Transverse colon (tissue), 3 donors: ENCODE measurements at regions not wholly inside any gene's neighbourhood (a gene's known extent, or its start where the extent isn't known, plus 50 kb on each side); places are given as distances from the start of the nearest gene placed in this dataset.

Experiments
- EP300 ChIP-seq: sonication (generic); formaldehyde crosslinking; IDR thresholded peaks from one replicate; pipeline ENCODE4 v1.6.1; 2017; ENCODE audit warnings: antibody characterized with exemption, low read depth
- TF ChIP-seq, protein P1 (sequence below), 5 experiments: fragments of 200-600 bp in 3 of 5; fragments of 450-650 bp in 2 of 5; sonication (generic) in 3 of 5; IDR thresholded peaks; 1 replicate in 2 of 5; 2 replicates in 3 of 5; pipeline ENCODE4 v1.5.1; 2016 to 2017; ENCODE audit warnings: antibody characterized with exemption in 5 of 5, inconsistent platforms in 3 of 5, mild to moderate bottlenecking in 2 of 5, moderate library complexity in 1 of 5

- TF ChIP-seq EP300, result no peak
- TF ChIP-seq, protein P1, sequence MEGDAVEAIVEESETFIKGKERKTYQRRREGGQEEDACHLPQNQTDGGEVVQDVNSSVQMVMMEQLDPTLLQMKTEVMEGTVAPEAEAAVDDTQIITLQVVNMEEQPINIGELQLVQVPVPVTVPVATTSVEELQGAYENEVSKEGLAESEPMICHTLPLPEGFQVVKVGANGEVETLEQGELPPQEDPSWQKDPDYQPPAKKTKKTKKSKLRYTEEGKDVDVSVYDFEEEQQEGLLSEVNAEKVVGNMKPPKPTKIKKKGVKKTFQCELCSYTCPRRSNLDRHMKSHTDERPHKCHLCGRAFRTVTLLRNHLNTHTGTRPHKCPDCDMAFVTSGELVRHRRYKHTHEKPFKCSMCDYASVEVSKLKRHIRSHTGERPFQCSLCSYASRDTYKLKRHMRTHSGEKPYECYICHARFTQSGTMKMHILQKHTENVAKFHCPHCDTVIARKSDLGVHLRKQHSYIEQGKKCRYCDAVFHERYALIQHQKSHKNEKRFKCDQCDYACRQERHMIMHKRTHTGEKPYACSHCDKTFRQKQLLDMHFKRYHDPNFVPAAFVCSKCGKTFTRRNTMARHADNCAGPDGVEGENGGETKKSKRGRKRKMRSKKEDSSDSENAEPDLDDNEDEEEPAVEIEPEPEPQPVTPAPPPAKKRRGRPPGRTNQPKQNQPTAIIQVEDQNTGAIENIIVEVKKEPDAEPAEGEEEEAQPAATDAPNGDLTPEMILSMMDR (IDR thresholded peaks at IDR 0.05), result no peak
Measured at GRCh38 chr7:115146148-115146547, 224.3 kb downstream of the MDFIC start.
